ENCODE measurements at regions not wholly inside any gene's neighbourhood (a gene's known extent, or its start where the extent isn't known, plus 50 kb on each side); places are given as distances from the start of the nearest gene placed in this dataset.

- no peaks in the 10 kb centered on the region for H3K9me3 ChIP-seq (replicated peaks; ENCODE audit: control insufficient read depth, insufficient read depth, low read length)
- no peak for DNase-seq (ENCODE audit: low read depth, low spot score)
- H3K4me1 ChIP-seq (ENCODE audit: control insufficient read depth, extremely low read depth, insufficient read depth, low read length), result no peaks in the 10 kb centered on the region
- no TSS peak for BruUV-seq (replicated peaks)
- no peaks in the 10 kb centered on the region for H3K79me2 ChIP-seq (ENCODE audit: control insufficient read depth, insufficient read depth, low read length)
- H3K9ac ChIP-seq (replicated peaks; ENCODE audit: extremely low read depth, insufficient read depth, low read length), result no peak overlapping the region
- H3K27ac ChIP-seq (ENCODE audit: insufficient read depth, low read depth, low read length), result no peak overlapping the region
- CTCF ChIA-PET, result no interaction called here
- no peaks in the 10 kb centered on the region for H3K36me3 ChIP-seq (ENCODE audit: control insufficient read depth in 2 of 2, extremely low read depth in 1 of 2, insufficient read depth in 2 of 2, low read length in 2 of 2)
- intact Hi-C loops (cut with micrococcal nuclease) (no loop called here), dilution Hi-C loops (cut with MboI; ENCODE audit: extremely low pct_ligation_motif_present, low sequenced_read_pairs) (no loop called here)
- no peak overlapping the region for H3K4me2 ChIP-seq (ENCODE audit: insufficient read depth, low read length)
- POLR2A ChIA-PET, result no interaction called here
- H3K27me3 ChIP-seq (ENCODE audit: control insufficient read depth in 2 of 2, insufficient read depth in 2 of 2, low read length in 2 of 2), result no peaks in the 10 kb centered on the region
- H3K9me1 ChIP-seq (replicated peaks; ENCODE audit: control insufficient read depth, extremely low read depth, insufficient read depth, low read length), result no peaks in the 10 kb centered on the region
- no peaks in the 10 kb centered on the region for H4K20me1 ChIP-seq (replicated peaks; ENCODE audit: control insufficient read depth, extremely low read depth, insufficient read depth, low read length)
- no peak overlapping the region for H3K4me3 ChIP-seq (replicated peaks in 1 of 3; ENCODE audit: insufficient read depth in 1 of 3, low read depth in 1 of 3, low read length in 3 of 3)
- H2AFZ ChIP-seq (ENCODE audit: low read depth, low read length), result no peak overlapping the region
- no peak for FAIRE-seq
- TF ChIP-seq, protein P1, sequence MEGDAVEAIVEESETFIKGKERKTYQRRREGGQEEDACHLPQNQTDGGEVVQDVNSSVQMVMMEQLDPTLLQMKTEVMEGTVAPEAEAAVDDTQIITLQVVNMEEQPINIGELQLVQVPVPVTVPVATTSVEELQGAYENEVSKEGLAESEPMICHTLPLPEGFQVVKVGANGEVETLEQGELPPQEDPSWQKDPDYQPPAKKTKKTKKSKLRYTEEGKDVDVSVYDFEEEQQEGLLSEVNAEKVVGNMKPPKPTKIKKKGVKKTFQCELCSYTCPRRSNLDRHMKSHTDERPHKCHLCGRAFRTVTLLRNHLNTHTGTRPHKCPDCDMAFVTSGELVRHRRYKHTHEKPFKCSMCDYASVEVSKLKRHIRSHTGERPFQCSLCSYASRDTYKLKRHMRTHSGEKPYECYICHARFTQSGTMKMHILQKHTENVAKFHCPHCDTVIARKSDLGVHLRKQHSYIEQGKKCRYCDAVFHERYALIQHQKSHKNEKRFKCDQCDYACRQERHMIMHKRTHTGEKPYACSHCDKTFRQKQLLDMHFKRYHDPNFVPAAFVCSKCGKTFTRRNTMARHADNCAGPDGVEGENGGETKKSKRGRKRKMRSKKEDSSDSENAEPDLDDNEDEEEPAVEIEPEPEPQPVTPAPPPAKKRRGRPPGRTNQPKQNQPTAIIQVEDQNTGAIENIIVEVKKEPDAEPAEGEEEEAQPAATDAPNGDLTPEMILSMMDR (IDR thresholded peaks at IDR 0.05; ENCODE audit: extremely low read depth in 1 of 2, insufficient read depth in 1 of 2, low read depth in 1 of 2, low read length in 2 of 2), result no peak
- TF ChIP-seq, protein P2, sequence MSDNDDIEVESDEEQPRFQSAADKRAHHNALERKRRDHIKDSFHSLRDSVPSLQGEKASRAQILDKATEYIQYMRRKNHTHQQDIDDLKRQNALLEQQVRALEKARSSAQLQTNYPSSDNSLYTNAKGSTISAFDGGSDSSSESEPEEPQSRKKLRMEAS (IDR thresholded peaks at IDR 0.05; ENCODE audit: insufficient read depth, insufficient read length), result no peak
- TF ChIP-seq GATA2 (IDR thresholded peaks at IDR 0.05; ENCODE audit: insufficient read depth, insufficient read length, low read depth, low read length) (no peak), POLR2A (IDR thresholded peaks at IDR 0.05; ENCODE audit: low read depth, low read length) (no peak), POLR2AphosphoS5 (IDR thresholded peaks at IDR 0.05; ENCODE audit: insufficient read depth, low read depth, low read length) (no peak), JUN (IDR thresholded peaks at IDR 0.05; ENCODE audit: borderline replicate concordance, insufficient read depth, insufficient read length, low read depth) (no peak), MYC (IDR thresholded peaks at IDR 0.05; ENCODE audit: low read depth, low read length) (no peak), FOS (IDR thresholded peaks at IDR 0.05; ENCODE audit: borderline replicate concordance, insufficient read depth, low read length) (no peak), EZH2 (IDR thresholded peaks at IDR 0.05; ENCODE audit: borderline replicate concordance, low read depth, low read length, severe bottlenecking) (no peak)
Measured at GRCh38 chr7:82507976-82508677, 64.5 kb upstream of the CACNA2D1 start.
